GM19452 (cell line): ENCODE measurements at regions not wholly inside any gene's neighbourhood (a gene's known extent, or its start where the extent isn't known, plus 50 kb on each side); places are given as distances from the start of the nearest gene placed in this dataset.
"Not testable (repeated sequence)": the region's sequence is repeated elsewhere in the genome, so short reads cannot be mapped to it uniquely, and the experiment has no call there.

ENCODE experiments used
- ATAC-seq: cut with Tn5 transposase; IDR thresholded peaks from one replicate; pipeline ENCODE4 v1.9.1; 2021; ENCODE audit not compliant: unreplicated experiment

GRCh38 chr4:126396703-126397102, 1081.9 kb downstream of the FAT4 start:
- no peak for ATAC-seq

- no peak for ATAC-seq
These were observed 1089.8 kb downstream of the FAT4 start for GRCh38 chr4:126404549-126404948.

- ATAC-seq, result no peak
These were observed 1090.7 kb downstream of the FAT4 start for GRCh38 chr4:126405369-126405982.

GRCh38 chr4:126409746-126410145, 1095.0 kb downstream of the FAT4 start:
- ATAC-seq, result no peak

- no peak for ATAC-seq
These were observed 1096.3 kb downstream of the FAT4 start for GRCh38 chr4:126411047-126411446.

GRCh38 chr4:126412310-126412709, 1097.6 kb downstream of the FAT4 start:
- not testable (repeated sequence) for ATAC-seq

GRCh38 chr4:126414741-126415140, 1100.0 kb downstream of the FAT4 start:
- no peak for ATAC-seq

GRCh38 chr4:126419266-126419665, 1104.5 kb downstream of the FAT4 start:
- no peak for ATAC-seq

GRCh38 chr4:126427853-126428252, 1113.1 kb downstream of the FAT4 start:
- no peak for ATAC-seq

GRCh38 chr4:126431049-126431448, 1116.3 kb downstream of the FAT4 start:
- no peak for ATAC-seq

GRCh38 chr4:126435491-126435890, 1120.7 kb downstream of the FAT4 start:
- ATAC-seq, result no peak

- ATAC-seq, result no peak
These were observed 1125.5 kb downstream of the FAT4 start for GRCh38 chr4:126440297-126440696.

- no peak for ATAC-seq
These were observed 1126.6 kb downstream of the FAT4 start for GRCh38 chr4:126441173-126442035.

GRCh38 chr4:126445596-126445995, 1130.8 kb downstream of the FAT4 start:
- no peak for ATAC-seq

- no peak for ATAC-seq
These were observed 1132.2 kb downstream of the FAT4 start for GRCh38 chr4:126446917-126447316.

- ATAC-seq, result no peak
These were observed 1133.5 kb downstream of the FAT4 start for GRCh38 chr4:126448086-126448845.

GRCh38 chr4:126451237-126451873, 1136.6 kb downstream of the FAT4 start:
- no peak for ATAC-seq

- ATAC-seq, result no peak
These were observed 1141.1 kb downstream of the FAT4 start for GRCh38 chr4:126455865-126456264.

GRCh38 chr4:126458993-126459392, 1144.2 kb downstream of the FAT4 start:
- no peak for ATAC-seq

- no peak for ATAC-seq
These were observed 1150.6 kb downstream of the FAT4 start for GRCh38 chr4:126465341-126465740.

GRCh38 chr4:126466848-126467247, 1152.1 kb downstream of the FAT4 start:
- no peak for ATAC-seq
